Smooth muscle cell (in vitro differentiated cells): ENCODE measurements at regions not wholly inside any gene's neighbourhood (a gene's known extent, or its start where the extent isn't known, plus 50 kb on each side); places are given as distances from the start of the nearest gene placed in this dataset.

Source experiments
- DNase-seq: peaks from one replicate; lab custom pipeline; 2025; ENCODE audit not compliant: unreplicated experiment; lab: John Stamatoyannopoulos, UW
- H2AFZ ChIP-seq: fragments of 200-600 bp; sonication (generic); 2 replicates; pipeline ENCODE4 v1.6.0; 2016; ENCODE audit warnings: antibody characterized with exemption, low read depth, mild to moderate bottlenecking
- H3F3A ChIP-seq: fragments of 200-600 bp; sonication (generic); 2 replicates; pipeline ENCODE4 v1.6.0; 2017; ENCODE audit warnings: antibody characterized with exemption, low read depth
- H3K27ac ChIP-seq: fragments of 200-600 bp; sonication (generic); 2 replicates; pipeline ENCODE4 v1.5.1; 2016; ENCODE audit warnings: low read depth, mild to moderate bottlenecking
- H3K27me3 ChIP-seq: fragments of 200-600 bp; sonication (generic); 2 replicates; pipeline ENCODE4 v1.6.1; 2016; ENCODE audit warnings: low read depth, mild to moderate bottlenecking
- H3K36me3 ChIP-seq: fragments of 200-600 bp; sonication (generic); 2 replicates; pipeline ENCODE4 v1.5.1; 2016; ENCODE audit warnings: low read depth
- H3K4me1 ChIP-seq: fragments of 200-600 bp; sonication (generic); 2 replicates; pipeline ENCODE4 v1.5.1; 2016; ENCODE audit warnings: low read depth
- H3K4me2 ChIP-seq: fragments of 200-600 bp; sonication (generic); 2 replicates; pipeline ENCODE4 v1.6.0; 2016; ENCODE audit warnings: mild to moderate bottlenecking
- H3K4me3 ChIP-seq: fragments of 200-600 bp; sonication (generic); 2 replicates; pipeline ENCODE4 v1.5.1; 2016; ENCODE audit warnings: mild to moderate bottlenecking
- H3K79me2 ChIP-seq: fragments of 200-600 bp; sonication (generic); 2 replicates; pipeline ENCODE4 v1.6.0; 2016; ENCODE audit warnings: low read depth, mild to moderate bottlenecking
- H3K9ac ChIP-seq: fragments of 200-600 bp; sonication (generic); 2 replicates; pipeline ENCODE4 v1.6.0; 2016; ENCODE audit warnings: low read depth
- H3K9me3 ChIP-seq: fragments of 200-600 bp; sonication (generic); replicated peaks from 2 replicates; pipeline ENCODE4 v1.5.1; 2016; ENCODE audit warnings: low read depth
- H4K20me1 ChIP-seq: fragments of 200-600 bp; sonication (generic); 2 replicates; pipeline ENCODE4 v1.6.0; 2016; ENCODE audit warnings: low read depth
- CTCF ChIP-seq: fragments of 200-600 bp; sonication (generic); IDR thresholded peaks from 2 replicates; pipeline ENCODE4 v1.5.1; 2017; ENCODE audit warnings: borderline replicate concordance, mild to moderate bottlenecking, antibody characterized with exemption; ENCODE audit not compliant: insufficient read depth, poor library complexity, severe bottlenecking
- WGBS: methylation state at CpG from one replicate; pipeline ENCODE4 v1.1.7; 2016; ENCODE audit warnings: low lambda C conversion rate; 5-methylcytosine and 5-hydroxymethylcytosine counted together

DNA sequence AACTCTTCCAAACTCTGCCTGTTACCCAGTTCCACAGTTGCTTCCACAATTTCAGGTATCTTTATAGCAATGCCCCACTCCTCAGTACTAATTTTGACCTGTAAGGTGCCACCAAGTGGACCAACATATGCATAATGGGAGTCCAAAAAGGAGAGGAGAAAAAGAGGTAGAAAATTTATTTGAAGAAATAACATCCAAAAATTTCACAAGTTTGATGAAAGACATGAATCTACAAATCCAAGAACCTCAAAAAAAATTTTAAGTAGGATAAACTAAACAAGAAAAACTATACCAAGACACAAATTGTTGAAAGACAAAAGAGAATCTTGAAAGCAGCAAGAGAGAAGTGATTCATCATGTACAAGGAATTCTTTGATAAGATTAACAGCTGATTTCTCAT, 79.8 kb downstream of the BARX1 start:
- DNase-seq, result no peak
- no peak overlapping the region for H3K27ac ChIP-seq
- H3K9ac ChIP-seq, result no peak overlapping the region

GRCh38 chr9:93874242-93874641, 80.9 kb downstream of the BARX1 start:
- Histone ChIP-seq H3K4me3 (no peak overlapping the region), H2AFZ (no peak overlapping the region)

More for the DNA sequence above, 79.8 kb downstream of the BARX1 start:
- Histone ChIP-seq H3K4me3 (no peak overlapping the region), H3K79me2 (no peaks in the 10 kb centered on the region), H3K9me3 (no peaks in the 10 kb centered on the region), H3K4me2 (no peak overlapping the region), H2AFZ (no peak overlapping the region), H3K4me1 (no peaks in the 10 kb centered on the region), H4K20me1 (no peaks in the 10 kb centered on the region), H3K36me3 (no peaks in the 10 kb centered on the region), H3K27me3 (no peaks in the 10 kb centered on the region), H3F3A (no peaks in the 10 kb centered on the region)
- TF ChIP-seq CTCF, result no peak

GRCh38 chr9:93871286-93871685, 83.9 kb downstream of the BARX1 start:
- Histone ChIP-seq H3K36me3 (no peaks in the 10 kb centered on the region), H3F3A (no peaks in the 10 kb centered on the region), H4K20me1 (no peaks in the 10 kb centered on the region), H3K4me3 (no peak overlapping the region), H3K27ac (no peak overlapping the region), H3K9me3 (no peaks in the 10 kb centered on the region), H2AFZ (no peak overlapping the region), H3K27me3 (no peaks in the 10 kb centered on the region), H3K4me1 (no peaks in the 10 kb centered on the region), H3K79me2 (no peaks in the 10 kb centered on the region), H3K9ac (no peak overlapping the region), H3K4me2 (no peak overlapping the region)
- 81% methylated on average over 4 of the region's 4 CpGs for WGBS
- no peak for DNase-seq
- TF ChIP-seq CTCF, result no peak

More at GRCh38 chr9:93874242-93874641, 80.9 kb downstream of the BARX1 start:
- H3K9ac ChIP-seq, result no peak overlapping the region
- no peaks in the 10 kb centered on the region for H3K9me3 ChIP-seq
- no peaks in the 10 kb centered on the region for H3K79me2 ChIP-seq
- no peaks in the 10 kb centered on the region for H3K36me3 ChIP-seq
- TF ChIP-seq CTCF, result no peak
- H3K4me2 ChIP-seq, result no peak overlapping the region
- no peaks in the 10 kb centered on the region for H3K27me3 ChIP-seq
- no peak overlapping the region for H3K27ac ChIP-seq
- H3F3A ChIP-seq, result no peaks in the 10 kb centered on the region
- no peak for DNase-seq
- no peaks in the 10 kb centered on the region for H3K4me1 ChIP-seq
- no peaks in the 10 kb centered on the region for H4K20me1 ChIP-seq

DNA sequence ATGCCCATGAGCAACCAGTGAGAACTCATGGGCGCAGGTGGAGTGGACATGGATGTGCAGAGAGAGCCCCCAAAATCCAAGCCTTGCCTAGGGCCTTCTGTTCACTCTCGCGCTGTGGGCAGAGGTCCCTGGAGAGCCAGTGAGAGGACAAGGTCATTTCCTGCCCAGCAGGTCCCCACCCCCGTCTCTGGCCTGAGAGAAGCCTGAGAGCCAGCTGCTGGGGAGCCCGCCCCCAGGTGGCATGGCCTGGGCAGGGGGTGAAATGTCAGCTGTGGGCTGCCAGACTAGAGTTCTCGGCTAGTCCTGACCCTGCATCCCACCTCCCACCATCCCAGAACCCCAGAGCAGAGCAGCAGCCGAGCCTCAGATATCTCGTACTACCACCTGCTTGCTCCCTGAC, 85.3 kb downstream of the BARX1 start:
- Histone ChIP-seq H3K27ac (no peak overlapping the region), H3F3A (no peaks in the 10 kb centered on the region), H2AFZ (no peak overlapping the region), H3K27me3 (no peaks in the 10 kb centered on the region), H3K9me3 (no peaks in the 10 kb centered on the region), H3K4me2 (no peak overlapping the region), H3K36me3 (no peaks in the 10 kb centered on the region), H4K20me1 (no peaks in the 10 kb centered on the region), H3K4me3 (no peak overlapping the region), H3K4me1 (no peaks in the 10 kb centered on the region), H3K9ac (no peak overlapping the region), H3K79me2 (no peaks in the 10 kb centered on the region)
- no peak for DNase-seq
- 81% methylated on average over 8 of the region's 8 CpGs for WGBS
- TF ChIP-seq CTCF, result no peak
